H9 (cell line): ENCODE measurements at regions not wholly inside any gene's neighbourhood (a gene's known extent, or its start where the extent isn't known, plus 50 kb on each side); places are given as distances from the start of the nearest gene placed in this dataset.

Experiments used
- DNase-seq: peaks from one replicate; pipeline ENCODE4 v3.0.0-alpha.2; 2017
- H2AFZ ChIP-seq: one replicate; pipeline ENCODE4 v1.6.1; 2013; ENCODE audit warnings: mild to moderate bottlenecking, low read length, control low read depth, moderate library complexity
- H2AK5ac ChIP-seq: 2 replicates; pipeline ENCODE4 v1.6.1; 2013; ENCODE audit warnings: low read length, control low read depth, mixed read lengths; ENCODE audit not compliant: insufficient read length
- H2BK120ac ChIP-seq: one replicate; pipeline ENCODE4 v1.6.1; 2013; ENCODE audit warnings: low read depth, mild to moderate bottlenecking, low read length, control low read depth, inconsistent platforms; ENCODE audit not compliant: poor library complexity, severe bottlenecking
- H2BK12ac ChIP-seq: 2 replicates; pipeline ENCODE4 v1.6.1; 2013; ENCODE audit warnings: low read length, control low read depth, mixed read lengths, low read depth; ENCODE audit not compliant: insufficient read length
- H2BK15ac ChIP-seq: 2 replicates; pipeline ENCODE4 v1.6.1; 2013; ENCODE audit warnings: low read depth, low read length, control low read depth
- H2BK20ac ChIP-seq: one replicate; pipeline ENCODE4 v1.6.1; 2013; ENCODE audit warnings: low read depth, mild to moderate bottlenecking, low read length, control low read depth, inconsistent platforms; ENCODE audit not compliant: poor library complexity, severe bottlenecking
- H2BK5ac ChIP-seq: 2 replicates; pipeline ENCODE4 v1.6.1; 2013; ENCODE audit warnings: low read length, control low read depth, mixed read lengths; ENCODE audit not compliant: insufficient read length
- H3K14ac ChIP-seq: 2 replicates; pipeline ENCODE4 v1.6.1; 2013; ENCODE audit warnings: low read length, control low read depth; ENCODE audit not compliant: insufficient read depth
- H3K18ac ChIP-seq: 2 replicates; pipeline ENCODE4 v1.6.1; 2013; ENCODE audit warnings: low read depth, mild to moderate bottlenecking, mixed read lengths, low read length, control low read depth; ENCODE audit not compliant: insufficient read length
- H3K23ac ChIP-seq: 2 replicates; pipeline ENCODE4 v1.6.1; 2013; ENCODE audit warnings: low read length, control low read depth, mixed read lengths, low read depth; ENCODE audit not compliant: insufficient read length
- H3K23me2 ChIP-seq: 2 replicates; pipeline ENCODE4 v1.6.1; 2013; ENCODE audit warnings: low read depth, mild to moderate bottlenecking, mixed read lengths, low read length, control low read depth; ENCODE audit not compliant: insufficient read length, poor library complexity, severe bottlenecking
- H3K27ac ChIP-seq: 2 replicates; pipeline ENCODE4 v1.5.1; 2013; ENCODE audit warnings: low read length, control low read depth, mixed read lengths, low read depth; ENCODE audit not compliant: insufficient read length
- H3K27me3 ChIP-seq: 2 replicates; pipeline ENCODE4 v1.6.1; 2013; ENCODE audit warnings: low read length, control low read depth, inconsistent platforms; ENCODE audit not compliant: insufficient read depth
- H3K4ac ChIP-seq: 2 replicates; pipeline ENCODE4 v1.6.1; 2013; ENCODE audit warnings: low read depth, mild to moderate bottlenecking, control low read depth, inconsistent platforms, low read length, moderate library complexity
- H3K4me1 ChIP-seq: 2 replicates; pipeline ENCODE4 v1.6.1; 2013; ENCODE audit warnings: low read length, control low read depth, inconsistent platforms; ENCODE audit not compliant: insufficient read depth
- H3K4me2 ChIP-seq: 2 replicates; pipeline ENCODE4 v1.6.1; 2013; ENCODE audit warnings: low read length, control low read depth, mixed read lengths; ENCODE audit not compliant: insufficient read length, insufficient read depth
- H3K56ac ChIP-seq: 2 replicates; pipeline ENCODE4 v1.6.1; 2013; ENCODE audit warnings: low read depth, mild to moderate bottlenecking, mixed read lengths, low read length, control low read depth; ENCODE audit not compliant: insufficient read length
- H3K79me1 ChIP-seq: 2 replicates; pipeline ENCODE4 v1.6.1; 2013; ENCODE audit warnings: low read depth, mild to moderate bottlenecking, moderate library complexity, low read length, control low read depth, inconsistent platforms; ENCODE audit not compliant: insufficient read depth, poor library complexity, severe bottlenecking
- H3K79me2 ChIP-seq: 2 replicates; pipeline ENCODE4 v1.6.1; 2013; ENCODE audit warnings: low read length, control low read depth, inconsistent platforms; ENCODE audit not compliant: insufficient read depth
- H3K9ac ChIP-seq: 2 replicates; pipeline ENCODE4 v1.6.1; 2013; ENCODE audit warnings: low read length, control low read depth, mixed read lengths; ENCODE audit not compliant: insufficient read length; ENCODE audit errors: extremely low read depth
- H3K9me3 ChIP-seq: one replicate; pipeline ENCODE4 v1.6.1; 2013; ENCODE audit warnings: low read depth, low read length, inconsistent platforms; ENCODE audit not compliant: control insufficient read depth
- H3T11ph ChIP-seq: one replicate; pipeline ENCODE4 v1.6.1; 2013; ENCODE audit warnings: mild to moderate bottlenecking, low read length, control low read depth, inconsistent platforms
- H4K20me1 ChIP-seq: one replicate; pipeline ENCODE4 v1.6.1; 2013; ENCODE audit not compliant: control insufficient read depth, insufficient read length, insufficient read depth
- H4K5ac ChIP-seq: 2 replicates; pipeline ENCODE4 v1.6.1; 2013; ENCODE audit warnings: low read depth, mild to moderate bottlenecking, mixed read lengths, low read length, control low read depth; ENCODE audit not compliant: insufficient read length
- H4K8ac ChIP-seq: replicated peaks from 2 replicates; pipeline ENCODE4 v1.6.1; 2013; ENCODE audit warnings: low read length, control low read depth, mixed read lengths, low read depth; ENCODE audit not compliant: insufficient read length
- H4K91ac ChIP-seq: 2 replicates; pipeline ENCODE4 v1.6.1; 2013; ENCODE audit warnings: low read depth, mild to moderate bottlenecking, moderate library complexity, mixed read lengths, low read length, control low read depth; ENCODE audit not compliant: insufficient read length
- H3K27ac Mint-ChIP-seq, 3 experiments: 2 replicates in 2 of 3; 3 replicates in 1 of 3; pipeline ENCODE4 v1.8.0; 2020 to 2021; ENCODE audit warnings: mixed read lengths in 3 of 3, mild to moderate bottlenecking in 1 of 3, moderate library complexity in 1 of 3
- H3K27me3 Mint-ChIP-seq: 2 replicates; pipeline ENCODE4 v1.8.0; 2021; ENCODE audit warnings: low read depth, mild to moderate bottlenecking, moderate library complexity, mixed read lengths
- H3K36me3 Mint-ChIP-seq, 3 experiments: 2 replicates in 2 of 3; 3 replicates in 1 of 3; pipeline ENCODE4 v1.8.0; 2020 to 2021; ENCODE audit warnings: low read depth in 3 of 3, mixed read lengths in 3 of 3; ENCODE audit not compliant: insufficient read depth in 1 of 3
- H3K4me1 Mint-ChIP-seq, 2 experiments: 2 replicates each; pipeline ENCODE4 v1.8.0; 2020; ENCODE audit warnings: mixed read lengths in 2 of 2
- H3K4me3 Mint-ChIP-seq, 2 experiments: 2 replicates in 1 of 2; 3 replicates in 1 of 2; pipeline ENCODE4 v1.8.0; 2020 to 2021; ENCODE audit warnings: mild to moderate bottlenecking in 2 of 2, mixed read lengths in 2 of 2, moderate library complexity in 1 of 2
- H3K9me3 Mint-ChIP-seq, 2 experiments: 2 replicates in 1 of 2; 3 replicates in 1 of 2; pipeline ENCODE4 v1.8.0; 2020; ENCODE audit warnings: mild to moderate bottlenecking in 2 of 2, mixed read lengths in 2 of 2, moderate library complexity in 1 of 2
- WGBS: extraction: QIAGEN DNeasy Blood & Tissue Kit; methylation state at CpG from one replicate; pipeline ENCODE4 v1.1.7; 2013; ENCODE audit warnings: missing lambda C conversion rate, low lambda C conversion rate, mixed read lengths; ENCODE audit not compliant: insufficient read length; ENCODE audit errors: extremely low coverage; 5-methylcytosine and 5-hydroxymethylcytosine counted together
- TF ChIP-seq, protein P1 (sequence below): fragments of 200-600 bp; sonication (generic); conservative IDR thresholded peaks from 3 replicates; pipeline ENCODE4 v1.8.0; 2021; ENCODE audit warnings: antibody characterized with exemption, mild to moderate bottlenecking

DNA sequence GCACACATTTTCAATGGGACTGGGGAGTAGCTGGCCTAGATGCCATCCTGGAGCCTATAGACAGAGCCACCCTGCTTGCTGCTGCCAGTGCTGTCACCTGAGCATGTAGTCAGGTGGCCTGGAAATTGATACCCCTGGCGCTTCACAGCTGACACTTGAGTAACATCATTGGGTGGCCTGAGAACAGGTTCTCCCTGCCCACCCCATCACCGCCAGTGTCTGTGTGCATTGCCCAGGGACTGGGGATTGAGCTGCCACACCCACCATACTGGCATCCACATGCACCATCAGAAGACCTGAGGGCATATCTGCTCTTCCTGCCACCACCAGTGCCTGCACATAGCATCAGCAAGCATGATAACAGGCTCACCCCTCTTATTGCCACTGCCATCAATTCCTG, 1142.9 kb upstream of the PABPC4L start:
- no peak overlapping the region for H3K9ac ChIP-seq
- no peak overlapping the region for H2AK5ac ChIP-seq
- no peak overlapping the region for H3T11ph ChIP-seq
- no peak overlapping the region for H2AFZ ChIP-seq
- H3K4me2 ChIP-seq = no peak overlapping the region
- no peak overlapping the region for H3K4ac ChIP-seq
- H2BK15ac ChIP-seq = no peak overlapping the region
- no peaks in the 10 kb centered on the region for H3K9me3 ChIP-seq
- TF ChIP-seq, protein P1, sequence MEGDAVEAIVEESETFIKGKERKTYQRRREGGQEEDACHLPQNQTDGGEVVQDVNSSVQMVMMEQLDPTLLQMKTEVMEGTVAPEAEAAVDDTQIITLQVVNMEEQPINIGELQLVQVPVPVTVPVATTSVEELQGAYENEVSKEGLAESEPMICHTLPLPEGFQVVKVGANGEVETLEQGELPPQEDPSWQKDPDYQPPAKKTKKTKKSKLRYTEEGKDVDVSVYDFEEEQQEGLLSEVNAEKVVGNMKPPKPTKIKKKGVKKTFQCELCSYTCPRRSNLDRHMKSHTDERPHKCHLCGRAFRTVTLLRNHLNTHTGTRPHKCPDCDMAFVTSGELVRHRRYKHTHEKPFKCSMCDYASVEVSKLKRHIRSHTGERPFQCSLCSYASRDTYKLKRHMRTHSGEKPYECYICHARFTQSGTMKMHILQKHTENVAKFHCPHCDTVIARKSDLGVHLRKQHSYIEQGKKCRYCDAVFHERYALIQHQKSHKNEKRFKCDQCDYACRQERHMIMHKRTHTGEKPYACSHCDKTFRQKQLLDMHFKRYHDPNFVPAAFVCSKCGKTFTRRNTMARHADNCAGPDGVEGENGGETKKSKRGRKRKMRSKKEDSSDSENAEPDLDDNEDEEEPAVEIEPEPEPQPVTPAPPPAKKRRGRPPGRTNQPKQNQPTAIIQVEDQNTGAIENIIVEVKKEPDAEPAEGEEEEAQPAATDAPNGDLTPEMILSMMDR = no peak
- no peak for DNase-seq
- Mint-ChIP-seq H3K4me1 (no peaks in the 10 kb centered on the region), H3K36me3 (no peaks in the 10 kb centered on the region; a peak in 1 of 7 replicates), H3K27me3 (no peaks in the 10 kb centered on the region), H3K9me3 (no peaks in the 10 kb centered on the region; a peak in 1 of 5 replicates), H3K27ac (no peak overlapping the region), H3K4me3 (no peak overlapping the region)
- no CpG with 5 or more reads among the region's 2 CpGs for WGBS
- no peaks in the 10 kb centered on the region for H3K79me1 ChIP-seq
- H2BK5ac ChIP-seq = no peak overlapping the region
- no peak overlapping the region for H2BK12ac ChIP-seq
- no peaks in the 10 kb centered on the region for H3K4me1 ChIP-seq
- H3K14ac ChIP-seq = no peak overlapping the region
- H3K27ac ChIP-seq = no peak overlapping the region
- H2BK120ac ChIP-seq = no peak overlapping the region
- no peak overlapping the region for H4K91ac ChIP-seq
- no peak overlapping the region for H3K23ac ChIP-seq
- H3K23me2 ChIP-seq = no peaks in the 10 kb centered on the region
- H4K8ac ChIP-seq = no peak overlapping the region
- no peak overlapping the region for H3K18ac ChIP-seq
- no peaks in the 10 kb centered on the region for H3K79me2 ChIP-seq
- H3K56ac ChIP-seq = no peak overlapping the region
- no peaks in the 10 kb centered on the region for H4K20me1 ChIP-seq
- H3K27me3 ChIP-seq = no peaks in the 10 kb centered on the region
- no peak overlapping the region for H4K5ac ChIP-seq
- H2BK20ac ChIP-seq = no peak overlapping the region
